ENCODE measurements at regions not wholly inside any gene's neighbourhood (a gene's known extent, or its start where the extent isn't known, plus 50 kb on each side); places are given as distances from the start of the nearest gene placed in this dataset.
"Not testable (repeated sequence)": the region's sequence is repeated elsewhere in the genome, so short reads cannot be mapped to it uniquely, and the experiment has no call there.

DNA sequence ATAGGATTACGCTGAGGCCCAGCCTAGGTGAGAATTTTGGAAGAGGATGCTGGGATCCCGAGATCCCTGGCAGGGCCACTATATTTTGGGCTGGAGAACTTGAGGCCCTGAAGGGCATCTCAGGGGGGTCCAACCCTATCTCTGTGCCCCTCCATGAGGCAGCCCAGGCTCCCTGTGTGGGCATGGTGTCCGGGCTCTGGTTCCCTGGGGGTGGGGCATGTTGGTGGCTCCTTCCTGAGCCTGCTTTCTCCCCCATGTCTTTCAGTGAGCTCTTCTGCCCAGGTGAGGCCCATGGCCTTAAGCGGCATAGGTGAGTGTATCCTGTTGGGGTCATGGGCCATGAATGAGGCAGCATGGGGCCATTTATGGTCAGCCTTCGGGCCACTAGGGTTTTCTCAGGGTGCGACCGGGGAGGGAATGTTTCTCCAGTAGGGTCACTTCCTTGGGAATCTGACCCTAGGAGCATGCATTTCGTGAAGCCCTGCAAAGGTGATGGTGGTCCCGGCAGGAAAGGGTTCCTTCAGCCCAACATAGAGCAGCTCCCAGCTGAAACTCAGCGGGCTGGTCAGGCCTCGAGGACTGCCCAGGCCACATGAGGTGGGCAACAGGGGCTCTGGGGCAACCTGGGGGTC lies 191.3 kb downstream of the UBE3A start:
- no peak overlapping the region for H3K27ac ChIP-seq
- H3K36me3 ChIP-seq = no peaks in the 10 kb centered on the region
- 84 to 86% methylated on average over 7 to 8 of the region's 11 CpGs for WGBS, 2 donors
- no peaks in the 10 kb centered on the region for H3K27me3 ChIP-seq
- no peak for DNase-seq (ENCODE audit: low spot score in 2 of 2)
- no peak for TF ChIP-seq EP300 (IDR thresholded peaks at IDR 0.05)
- TF ChIP-seq POLR2A (IDR thresholded peaks at IDR 0.05) = no peak
- H3K4me3 ChIP-seq = no peak overlapping the region
- no peaks in the 10 kb centered on the region for H3K4me1 ChIP-seq
- peaks cover 0 to 97% (median 0%) of the 10 kb centered on the region in 4 donors for H3K9me3 ChIP-seq

- 78 to 83% methylated on average over 2 to 4 of the region's 6 CpGs for WGBS, 2 donors
- not testable (repeated sequence) for H3K27me3 ChIP-seq; DNase-seq (ENCODE audit: low spot score in 2 of 2); H3K36me3 ChIP-seq; H3K27ac ChIP-seq; H3K4me3 ChIP-seq; H3K4me1 ChIP-seq
- peaks cover 0 to 97% (median 0%) of the 10 kb centered on the region in 4 donors for H3K9me3 ChIP-seq
Observed at GRCh38 chr15:25248087-25248486, 190.7 kb downstream of the UBE3A start.

DNA sequence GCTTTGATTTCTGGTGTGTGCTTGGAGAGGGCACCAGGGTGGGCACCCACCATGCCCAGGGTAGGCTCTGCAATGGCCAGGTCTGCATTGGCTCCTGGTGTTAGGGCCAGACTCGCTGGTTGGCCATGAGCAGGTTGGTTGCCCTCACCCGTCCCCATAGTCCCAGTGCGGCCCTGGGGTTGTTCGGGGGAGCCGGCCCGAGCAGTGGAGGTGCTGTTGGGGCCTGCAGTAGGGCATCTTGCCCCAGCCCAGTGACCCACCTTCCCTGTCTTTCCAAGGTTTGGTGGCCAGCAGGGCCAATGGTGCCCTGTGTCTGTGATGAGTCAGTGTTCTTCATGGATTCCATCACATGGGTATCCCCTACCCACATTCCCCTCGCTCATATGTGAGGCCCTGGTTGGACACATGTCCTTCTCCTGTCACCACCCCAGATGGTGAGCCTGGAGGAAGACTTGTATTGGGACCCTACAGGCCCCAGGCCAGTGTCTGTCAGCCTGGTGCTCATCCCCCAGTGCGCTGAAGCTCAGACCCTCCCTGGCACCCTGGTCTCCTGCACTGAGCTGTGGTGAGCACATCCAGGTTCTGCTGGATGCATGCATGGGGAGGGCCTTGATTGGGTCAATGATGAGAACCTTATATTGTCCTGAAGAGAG lies 190.1 kb downstream of the UBE3A start:
- H3K27me3 ChIP-seq = no peaks in the 10 kb centered on the region
- H3K27ac ChIP-seq = no peak overlapping the region
- DNase-seq (ENCODE audit: low spot score in 2 of 2) = no peak
- H3K36me3 ChIP-seq = no peaks in the 10 kb centered on the region
- no peak overlapping the region for H3K4me3 ChIP-seq
- no peaks in the 10 kb centered on the region for H3K4me1 ChIP-seq
- WGBS, 2 donors = 82 to 96% methylated on average over 2 to 5 of the region's 8 CpGs
- H3K9me3 ChIP-seq = peaks cover 0 to 97% (median 0%) of the 10 kb centered on the region in 4 donors
- TF ChIP-seq EP300 (IDR thresholded peaks at IDR 0.05) (no peak), POLR2A (IDR thresholded peaks at IDR 0.05) (no peak), CTCF (IDR thresholded peaks at IDR 0.05) (no peak)

- Histone ChIP-seq H3K4me1 (no peaks in the 10 kb centered on the region), H3K36me3 (no peaks in the 10 kb centered on the region), H3K27ac (no peak overlapping the region), H3K9me3 (peaks cover 0 to 97% (median 0%) of the 10 kb centered on the region in 4 donors), H3K4me3 (no peak overlapping the region), H3K27me3 (no peaks in the 10 kb centered on the region)
- no peak for DNase-seq (ENCODE audit: low spot score in 2 of 2)
- 90 to 93% methylated on average over 12 to 13 of the region's 13 CpGs for WGBS, 2 donors
- TF ChIP-seq EP300 (IDR thresholded peaks at IDR 0.05) (no peak), CTCF (IDR thresholded peaks at IDR 0.05) (no peak), POLR2A (IDR thresholded peaks at IDR 0.05) (no peak)
Observed at GRCh38 chr15:25249236-25250010, 189.4 kb downstream of the UBE3A start.

DNA sequence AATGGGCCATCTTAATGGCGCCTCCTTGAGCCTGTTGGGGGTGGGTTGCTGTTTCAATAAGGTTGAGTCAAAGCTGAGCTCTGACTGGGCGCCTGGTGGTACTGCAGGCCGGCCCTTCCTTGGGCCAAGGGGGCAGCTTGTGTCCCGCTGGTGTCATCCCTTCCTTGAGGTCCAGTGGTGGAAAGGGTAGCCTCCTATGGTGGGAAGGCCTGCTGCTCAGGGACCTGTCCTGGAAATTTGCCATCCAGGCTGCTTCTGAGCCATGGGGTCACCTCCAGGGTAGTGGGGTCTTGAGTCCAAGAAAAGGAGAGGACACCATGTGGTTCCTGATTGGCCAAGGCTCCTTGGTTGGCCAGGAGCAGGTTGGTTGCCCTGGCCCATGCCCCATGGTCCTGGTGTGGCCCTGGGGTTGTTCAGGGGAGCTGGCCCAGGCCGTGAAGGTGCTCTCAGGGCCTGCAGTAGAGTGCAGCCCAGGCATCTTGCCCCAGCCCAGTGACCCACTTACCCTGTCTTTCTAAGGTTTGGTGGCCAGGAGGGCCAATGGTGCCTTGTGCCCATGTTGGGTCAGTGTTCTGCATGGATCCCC lies 188.7 kb downstream of the UBE3A start:
- Histone ChIP-seq H3K4me3 (no peak overlapping the region), H3K4me1 (no peaks in the 10 kb centered on the region), H3K27ac (no peak overlapping the region), H3K9me3 (peaks cover 0 to 97% (median 0%) of the 10 kb centered on the region in 4 donors), H3K27me3 (no peaks in the 10 kb centered on the region), H3K36me3 (no peaks in the 10 kb centered on the region)
- TF ChIP-seq EP300 (IDR thresholded peaks at IDR 0.05) (no peak), CTCF (IDR thresholded peaks at IDR 0.05) (no peak), POLR2A (IDR thresholded peaks at IDR 0.05) (no peak)
- WGBS, 2 donors = 75 to 82% methylated on average over 2 to 3 of the region's 5 CpGs
- DNase-seq (ENCODE audit: low spot score in 2 of 2) = no peak

Data from tibial nerve (tissue), 4 donors.